ENCODE measurements at regions not wholly inside any gene's neighbourhood (a gene's known extent, or its start where the extent isn't known, plus 50 kb on each side); places are given as distances from the start of the nearest gene placed in this dataset.

DNA sequence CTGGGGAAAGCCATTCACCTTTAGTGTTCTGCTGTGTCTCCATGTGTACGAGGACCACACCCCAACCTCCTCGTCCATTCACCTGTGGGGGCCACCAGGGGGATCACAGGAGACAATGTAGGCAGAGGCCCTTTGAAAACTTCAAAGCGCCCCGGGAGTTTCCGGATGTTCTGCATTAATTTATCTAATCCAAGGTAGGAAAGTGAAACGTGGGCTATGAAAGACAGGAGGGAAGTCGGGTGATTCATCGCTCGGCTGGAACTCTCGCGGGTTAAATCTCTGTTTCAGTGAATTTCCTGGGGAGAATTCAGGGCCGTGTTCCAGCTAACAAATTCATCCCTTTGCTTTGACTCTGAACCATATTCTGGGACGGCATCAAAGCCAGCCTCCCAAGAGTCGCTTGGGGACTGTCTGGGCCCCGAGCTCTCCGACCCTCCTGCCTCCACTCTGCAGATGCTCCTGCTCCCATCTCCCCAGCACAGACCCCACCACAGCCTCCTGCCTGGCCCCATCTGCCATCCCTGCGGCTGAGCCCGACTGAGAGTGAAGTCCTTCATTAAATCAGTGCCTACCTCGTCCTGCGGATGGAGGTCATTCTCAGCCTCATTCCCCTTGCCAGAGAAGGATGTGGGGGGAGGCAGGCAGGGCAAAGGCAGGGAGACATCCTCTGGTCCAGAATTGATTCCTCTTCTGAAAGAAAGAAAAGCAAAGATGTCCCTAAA is 114.1 kb upstream of the CARD11 start:
- FAIRE-seq (no peak), DNase-seq (ENCODE audit: low read depth, low spot score) (no peak)
- peaks cover 4% of the 10 kb centered on the region for H3K4me1 ChIP-seq (ENCODE audit: control insufficient read depth, extremely low read depth, insufficient read depth, low read length)
- H3K9me3 ChIP-seq (ENCODE audit: control insufficient read depth, low read depth, low read length) = no peaks in the 10 kb centered on the region
- H3K27me3 ChIP-seq (ENCODE audit: control insufficient read depth, extremely low read depth, insufficient read depth, low read length) = no peaks in the 10 kb centered on the region
- TF ChIP-seq, protein P1, sequence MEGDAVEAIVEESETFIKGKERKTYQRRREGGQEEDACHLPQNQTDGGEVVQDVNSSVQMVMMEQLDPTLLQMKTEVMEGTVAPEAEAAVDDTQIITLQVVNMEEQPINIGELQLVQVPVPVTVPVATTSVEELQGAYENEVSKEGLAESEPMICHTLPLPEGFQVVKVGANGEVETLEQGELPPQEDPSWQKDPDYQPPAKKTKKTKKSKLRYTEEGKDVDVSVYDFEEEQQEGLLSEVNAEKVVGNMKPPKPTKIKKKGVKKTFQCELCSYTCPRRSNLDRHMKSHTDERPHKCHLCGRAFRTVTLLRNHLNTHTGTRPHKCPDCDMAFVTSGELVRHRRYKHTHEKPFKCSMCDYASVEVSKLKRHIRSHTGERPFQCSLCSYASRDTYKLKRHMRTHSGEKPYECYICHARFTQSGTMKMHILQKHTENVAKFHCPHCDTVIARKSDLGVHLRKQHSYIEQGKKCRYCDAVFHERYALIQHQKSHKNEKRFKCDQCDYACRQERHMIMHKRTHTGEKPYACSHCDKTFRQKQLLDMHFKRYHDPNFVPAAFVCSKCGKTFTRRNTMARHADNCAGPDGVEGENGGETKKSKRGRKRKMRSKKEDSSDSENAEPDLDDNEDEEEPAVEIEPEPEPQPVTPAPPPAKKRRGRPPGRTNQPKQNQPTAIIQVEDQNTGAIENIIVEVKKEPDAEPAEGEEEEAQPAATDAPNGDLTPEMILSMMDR (optimal IDR thresholded peaks at IDR 0.05 in 1 of 3, IDR thresholded peaks at IDR 0.05 in 1 of 3, conservative IDR thresholded peaks at IDR 0.05 in 1 of 3; ENCODE audit: extremely low read depth in 1 of 3, insufficient read depth in 2 of 3, low read length in 3 of 3) = no peak
- no peak for TF ChIP-seq EZH2 (IDR thresholded peaks at IDR 0.05; ENCODE audit: low read length)
- H3K79me2 ChIP-seq (ENCODE audit: control insufficient read depth, insufficient read depth, low read length) = no peaks in the 10 kb centered on the region
- dilution Hi-C loops (cut with MboI; ENCODE audit: extremely low pct_ligation_motif_present, low sequenced_read_pairs) = no loop called here
- H3K9me1 ChIP-seq (ENCODE audit: control insufficient read depth, extremely low read depth, insufficient read depth, low read length) = no peaks in the 10 kb centered on the region
- H3K27ac ChIP-seq (ENCODE audit: control insufficient read depth, insufficient read depth, low read length) = no peak overlapping the region
- H2AFZ ChIP-seq (ENCODE audit: control insufficient read depth, low read length) = peak overlapping the region; percentile 38
- no peak overlapping the region for H3K4me3 ChIP-seq (ENCODE audit: control insufficient read depth in 2 of 3, extremely low read depth in 1 of 3, insufficient read depth in 2 of 3, low read depth in 1 of 3, low read length in 3 of 3)
- peak overlapping the region; percentile 53 for H3K4me2 ChIP-seq (ENCODE audit: control insufficient read depth, extremely low read depth, insufficient read depth, low read depth, low read length)
- no peak overlapping the region for H3K9ac ChIP-seq (ENCODE audit: control insufficient read depth, extremely low read depth, insufficient read depth, low read length)
- H3K36me3 ChIP-seq (ENCODE audit: control insufficient read depth in 2 of 2, extremely low read depth in 1 of 2, insufficient read depth in 2 of 2, low read length in 2 of 2) = no peaks in the 10 kb centered on the region
- no peaks in the 10 kb centered on the region for H4K20me1 ChIP-seq (ENCODE audit: control insufficient read depth, extremely low read depth, insufficient read depth, low read length)

DNA sequence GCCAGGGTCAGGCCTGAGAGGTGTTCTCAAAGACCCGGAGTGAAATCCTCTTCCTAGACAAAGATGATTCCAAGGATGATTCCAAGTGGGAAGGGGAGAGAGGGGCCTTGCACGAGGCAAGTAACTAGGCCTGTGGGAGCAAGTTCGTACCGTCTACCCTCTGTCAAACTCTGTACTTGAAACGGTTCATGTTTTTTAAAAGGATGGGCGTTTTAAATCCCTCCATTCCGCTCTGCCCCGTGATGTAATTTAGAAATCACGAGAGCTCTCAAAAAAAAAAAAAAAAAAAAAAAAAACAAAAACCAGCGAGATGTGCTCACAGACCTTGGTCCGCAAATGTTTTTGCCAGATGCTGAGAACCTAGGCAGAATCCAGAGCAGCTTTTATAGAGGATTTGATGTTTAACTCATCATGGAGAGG is 114.7 kb upstream of the CARD11 start:
- dilution Hi-C loops (cut with MboI; ENCODE audit: extremely low pct_ligation_motif_present, low sequenced_read_pairs) = no loop called here
- Histone ChIP-seq H3K27ac (ENCODE audit: control insufficient read depth, insufficient read depth, low read length) (no peak overlapping the region), H3K4me3 (ENCODE audit: control insufficient read depth in 2 of 3, extremely low read depth in 1 of 3, insufficient read depth in 2 of 3, low read depth in 1 of 3, low read length in 3 of 3) (no peak overlapping the region), H3K9me3 (ENCODE audit: control insufficient read depth, low read depth, low read length) (no peaks in the 10 kb centered on the region), H3K9me1 (ENCODE audit: control insufficient read depth, extremely low read depth, insufficient read depth, low read length) (no peaks in the 10 kb centered on the region), H3K4me1 (ENCODE audit: control insufficient read depth, extremely low read depth, insufficient read depth, low read length) (peaks cover 4% of the 10 kb centered on the region), H3K27me3 (ENCODE audit: control insufficient read depth, extremely low read depth, insufficient read depth, low read length) (peaks cover 2% of the 10 kb centered on the region), H4K20me1 (ENCODE audit: control insufficient read depth, extremely low read depth, insufficient read depth, low read length) (no peaks in the 10 kb centered on the region), H3K4me2 (ENCODE audit: control insufficient read depth, extremely low read depth, insufficient read depth, low read depth, low read length) (no peak overlapping the region), H2AFZ (ENCODE audit: control insufficient read depth, low read length) (no peak overlapping the region), H3K79me2 (ENCODE audit: control insufficient read depth, insufficient read depth, low read length) (no peaks in the 10 kb centered on the region), H3K9ac (ENCODE audit: control insufficient read depth, extremely low read depth, insufficient read depth, low read length) (no peak overlapping the region), H3K36me3 (ENCODE audit: control insufficient read depth in 2 of 2, extremely low read depth in 1 of 2, insufficient read depth in 2 of 2, low read length in 2 of 2) (no peaks in the 10 kb centered on the region)
- no peak for TF ChIP-seq EZH2 (IDR thresholded peaks at IDR 0.05; ENCODE audit: low read length)
- TF ChIP-seq, protein P1 (optimal IDR thresholded peaks at IDR 0.05 in 1 of 3, IDR thresholded peaks at IDR 0.05 in 1 of 3, conservative IDR thresholded peaks at IDR 0.05 in 1 of 3; ENCODE audit: extremely low read depth in 1 of 3, insufficient read depth in 2 of 3, low read length in 3 of 3) = no peak
- no peak for DNase-seq (ENCODE audit: low read depth, low spot score)
- no peak for FAIRE-seq

Measured in keratinocyte (primary cell).